Epithelial cell of esophagus (primary cell): ENCODE measurements at regions not wholly inside any gene's neighbourhood (a gene's known extent, or its start where the extent isn't known, plus 50 kb on each side); places are given as distances from the start of the nearest gene placed in this dataset.

Experiments used
- DNase-seq: peaks from one replicate; pipeline ENCODE4 v3.0.0; 2010; ENCODE audit warnings: low read depth
- H3K4me3 ChIP-seq: 2 replicates; pipeline ENCODE4 v1.5.1; 2011; ENCODE audit warnings: mild to moderate bottlenecking, low read length, control low read depth
- TF ChIP-seq, protein P1 (sequence below): IDR thresholded peaks from 2 replicates; pipeline ENCODE4 v1.5.1; 2011; ENCODE audit warnings: low read depth, mild to moderate bottlenecking, low read length, control low read depth, inconsistent platforms; ENCODE audit not compliant: insufficient read depth; ENCODE audit errors: missing control alignments

DNA sequence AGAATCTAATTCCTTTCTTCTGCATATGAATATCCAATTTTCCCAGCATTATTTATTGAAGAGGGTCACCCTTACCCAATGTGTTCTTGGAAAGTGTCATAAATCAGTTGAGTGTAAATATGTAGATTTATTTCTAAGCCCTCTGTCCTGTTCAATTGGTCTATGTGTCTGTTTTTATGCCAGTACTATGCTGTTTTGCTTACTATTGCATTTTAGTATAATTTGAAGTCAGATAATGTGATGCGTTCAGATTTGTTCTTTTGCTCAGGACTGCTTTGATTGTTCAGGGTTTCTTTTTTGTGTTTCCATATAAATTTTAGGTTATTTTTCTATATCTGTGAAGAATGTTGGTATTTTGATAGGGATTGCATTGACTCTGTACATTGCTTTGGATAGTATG is 420.4 kb upstream of the MIS18BP1 start:
- H3K4me3 ChIP-seq = no peak overlapping the region
- DNase-seq = no peak
- TF ChIP-seq, protein P1, sequence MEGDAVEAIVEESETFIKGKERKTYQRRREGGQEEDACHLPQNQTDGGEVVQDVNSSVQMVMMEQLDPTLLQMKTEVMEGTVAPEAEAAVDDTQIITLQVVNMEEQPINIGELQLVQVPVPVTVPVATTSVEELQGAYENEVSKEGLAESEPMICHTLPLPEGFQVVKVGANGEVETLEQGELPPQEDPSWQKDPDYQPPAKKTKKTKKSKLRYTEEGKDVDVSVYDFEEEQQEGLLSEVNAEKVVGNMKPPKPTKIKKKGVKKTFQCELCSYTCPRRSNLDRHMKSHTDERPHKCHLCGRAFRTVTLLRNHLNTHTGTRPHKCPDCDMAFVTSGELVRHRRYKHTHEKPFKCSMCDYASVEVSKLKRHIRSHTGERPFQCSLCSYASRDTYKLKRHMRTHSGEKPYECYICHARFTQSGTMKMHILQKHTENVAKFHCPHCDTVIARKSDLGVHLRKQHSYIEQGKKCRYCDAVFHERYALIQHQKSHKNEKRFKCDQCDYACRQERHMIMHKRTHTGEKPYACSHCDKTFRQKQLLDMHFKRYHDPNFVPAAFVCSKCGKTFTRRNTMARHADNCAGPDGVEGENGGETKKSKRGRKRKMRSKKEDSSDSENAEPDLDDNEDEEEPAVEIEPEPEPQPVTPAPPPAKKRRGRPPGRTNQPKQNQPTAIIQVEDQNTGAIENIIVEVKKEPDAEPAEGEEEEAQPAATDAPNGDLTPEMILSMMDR = no peak

DNA sequence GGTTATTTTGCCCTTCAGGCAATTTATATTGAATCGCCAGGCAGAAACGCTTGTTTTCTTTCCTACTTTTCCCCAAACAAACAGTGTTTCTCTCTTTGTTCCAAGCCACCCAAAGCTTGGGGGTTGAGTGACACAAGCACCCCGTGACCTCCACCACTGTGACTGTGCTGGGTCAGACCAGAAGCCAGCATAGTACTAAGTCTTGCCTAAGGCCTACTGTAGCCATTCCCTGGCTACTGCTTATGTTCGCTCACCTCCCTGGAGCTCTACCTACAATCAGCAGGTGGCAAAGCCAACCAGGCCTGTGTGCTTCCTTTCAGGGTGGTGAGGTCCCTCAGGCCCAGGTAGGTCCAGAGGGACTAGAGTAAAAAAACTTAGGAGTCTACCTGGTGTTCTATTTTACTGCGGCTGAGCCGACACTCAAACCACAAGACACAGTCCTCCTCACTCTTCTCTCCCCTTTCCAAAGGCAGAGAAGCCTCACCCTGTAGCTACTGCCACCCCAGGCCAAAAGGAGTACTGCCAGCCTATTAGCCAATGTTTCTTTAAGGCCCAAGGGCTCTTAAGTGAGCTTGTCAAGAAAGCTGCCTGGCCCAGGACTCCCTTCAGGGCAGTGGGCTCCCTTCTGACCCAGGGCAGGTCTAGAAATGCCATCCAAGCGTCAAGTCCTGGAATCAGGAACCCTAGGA is 411.8 kb upstream of the MIS18BP1 start:
- TF ChIP-seq, protein P1 = peak; percentile 56
- no peak overlapping the region for H3K4me3 ChIP-seq

DNA sequence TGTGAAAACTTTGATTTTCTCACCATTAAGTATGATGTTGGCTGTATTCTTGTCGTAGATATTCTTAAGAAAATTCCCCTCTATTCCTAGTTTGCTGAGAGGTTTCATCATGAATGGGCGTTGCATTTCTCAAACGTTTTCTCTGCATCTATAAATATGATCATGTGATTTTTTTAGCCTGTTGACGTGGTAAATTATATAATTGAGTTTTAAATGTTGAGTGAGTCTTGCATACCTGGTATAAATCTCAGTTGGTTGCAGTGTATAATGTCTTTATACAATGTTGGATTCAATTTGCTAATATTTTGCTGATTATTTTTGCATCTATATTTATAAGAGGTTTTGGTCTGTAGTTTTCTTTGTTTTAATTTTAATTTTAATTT is 405.9 kb upstream of the MIS18BP1 start:
- no peak for DNase-seq
- no peak overlapping the region for H3K4me3 ChIP-seq
- TF ChIP-seq, protein P1 = no peak

More for the DNA sequence above, 411.8 kb upstream of the MIS18BP1 start:
- peak; percentile 39 for DNase-seq

DNA sequence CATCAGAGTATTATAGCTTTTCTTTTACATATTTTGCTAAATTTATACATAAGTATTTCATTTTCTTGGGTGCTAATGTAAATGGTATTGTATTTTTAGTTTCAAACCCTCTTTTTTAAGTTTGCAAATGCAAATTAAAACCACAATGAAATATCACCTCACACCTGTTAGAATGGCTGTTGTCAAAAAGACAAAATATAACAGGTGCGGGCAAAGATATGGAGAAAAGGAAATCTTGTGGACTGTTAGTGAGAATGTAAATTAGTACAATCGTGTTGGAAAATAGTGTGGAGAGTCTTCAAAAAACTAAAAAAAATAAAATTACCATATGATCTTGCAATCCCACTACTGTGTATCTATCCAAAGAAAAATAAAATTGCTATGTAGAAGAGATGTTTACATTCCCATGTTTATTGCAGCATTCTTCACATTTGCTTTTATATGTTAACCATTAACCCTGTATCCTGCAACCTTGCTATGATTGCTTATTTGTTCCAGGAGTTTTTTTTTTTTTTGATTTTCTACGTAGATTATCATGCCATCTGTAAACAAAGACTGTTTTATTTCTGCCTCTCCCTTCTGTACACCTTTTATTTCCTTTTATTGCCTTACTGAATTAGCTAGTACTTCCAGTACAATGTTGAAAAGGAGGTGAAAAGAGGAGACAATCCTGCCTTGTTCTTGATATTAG is 405.4 kb upstream of the MIS18BP1 start:
- no peak for DNase-seq
- TF ChIP-seq, protein P1 = no peak
- no peak overlapping the region for H3K4me3 ChIP-seq

DNA sequence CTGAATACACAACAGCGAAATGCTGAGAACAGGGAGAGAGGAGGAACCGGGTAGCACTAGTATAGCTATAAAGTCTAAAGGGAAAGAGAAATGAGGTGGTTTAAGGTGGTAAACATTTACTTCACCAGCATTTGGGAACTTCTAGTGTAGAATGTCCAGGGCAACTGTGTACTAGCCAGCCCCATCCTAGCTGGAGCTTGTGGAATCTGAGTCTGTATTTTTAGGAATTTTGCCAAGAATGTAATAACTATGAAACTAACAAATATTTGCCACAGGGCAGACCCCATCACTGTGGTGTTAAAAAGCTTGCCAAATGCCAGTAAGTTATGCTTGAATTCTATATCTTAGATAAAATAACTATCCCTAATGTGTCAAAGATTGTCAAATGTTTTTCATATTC is 398.9 kb upstream of the MIS18BP1 start:
- no peak overlapping the region for H3K4me3 ChIP-seq
- TF ChIP-seq, protein P1 = no peak
- DNase-seq = no peak

DNA sequence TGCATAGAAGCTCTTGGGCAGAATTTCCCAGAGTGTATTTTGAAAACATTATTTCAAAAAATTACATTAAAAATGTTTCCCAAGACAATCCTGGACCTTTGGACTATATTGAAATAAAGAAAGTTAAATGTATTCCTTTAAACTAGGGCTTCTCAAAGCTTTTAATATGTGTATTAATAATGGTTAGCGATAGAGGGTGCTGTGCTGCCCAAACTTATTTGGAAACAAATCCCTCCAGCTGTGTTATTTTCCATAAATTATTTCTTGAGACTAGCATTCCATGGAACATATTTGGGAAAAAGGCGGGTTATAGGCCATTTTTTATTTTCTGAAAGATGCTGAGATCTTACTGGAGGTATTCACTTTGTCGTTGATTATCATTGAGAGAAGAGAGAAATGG is 397.8 kb upstream of the MIS18BP1 start:
- no peak for DNase-seq
- TF ChIP-seq, protein P1 = no peak

More for the DNA sequence above, 397.8 kb upstream of the MIS18BP1 start:
- H3K4me3 ChIP-seq = no peak overlapping the region
